Osteoblast (primary cell): ENCODE measurements at regions not wholly inside any gene's neighbourhood (a gene's known extent, or its start where the extent isn't known, plus 50 kb on each side); places are given as distances from the start of the nearest gene placed in this dataset. TPM values are rescaled to one million over a fixed set of nuclear protein-coding genes. Genes with fewer than 3 reads are reported as not detected.

Source experiments
- DNase-seq: peaks from one replicate; pipeline ENCODE4 v3.0.0; 2011; ENCODE audit warnings: low spot score, mixed read lengths; ENCODE audit not compliant: insufficient read length; ENCODE audit errors: missing footprints
- H2AFZ ChIP-seq: 2 replicates; pipeline ENCODE4 v1.6.0; 2011; ENCODE audit warnings: mild to moderate bottlenecking, low read length
- H3K27ac ChIP-seq: 2 replicates; pipeline ENCODE4 v1.5.1; 2011; ENCODE audit warnings: mild to moderate bottlenecking, low read depth, low read length, moderate library complexity
- H3K27me3 ChIP-seq: 2 replicates; pipeline ENCODE4 v1.6.0; 2012; ENCODE audit warnings: mild to moderate bottlenecking, control low read depth, inconsistent platforms, low read length, moderate library complexity; ENCODE audit not compliant: insufficient read depth
- H3K36me3 ChIP-seq: 2 replicates; pipeline ENCODE4 v1.5.1; 2011; ENCODE audit warnings: mild to moderate bottlenecking, low read length, control low read depth, moderate library complexity; ENCODE audit not compliant: insufficient read depth
- H3K4me1 ChIP-seq: 2 replicates; pipeline ENCODE4 v1.5.1; 2011; ENCODE audit warnings: mild to moderate bottlenecking, low read length, control low read depth, moderate library complexity; ENCODE audit not compliant: insufficient read depth
- H3K4me2 ChIP-seq: 2 replicates; pipeline ENCODE4 v1.6.0; 2011; ENCODE audit warnings: mild to moderate bottlenecking, low read length; ENCODE audit not compliant: insufficient read depth
- H3K4me3 ChIP-seq: fragments of 200-600 bp; sonication (generic); 3 replicates; pipeline ENCODE4 v1.5.1; 2012; ENCODE audit warnings: mild to moderate bottlenecking, low read length, inconsistent platforms; ENCODE audit not compliant: insufficient read depth
- H3K79me2 ChIP-seq: 2 replicates; pipeline ENCODE4 v1.6.0; 2012; ENCODE audit warnings: mild to moderate bottlenecking, low read length, control low read depth, inconsistent platforms; ENCODE audit not compliant: insufficient read depth
- H3K9me3 ChIP-seq: 2 replicates; pipeline ENCODE4 v1.5.1; 2011; ENCODE audit warnings: low read depth, low read length, control low read depth
- H4K20me1 ChIP-seq: 2 replicates; pipeline ENCODE4 v1.6.0; 2012; ENCODE audit warnings: mild to moderate bottlenecking, low read length, control low read depth; ENCODE audit not compliant: insufficient read depth
- CTCF ChIP-seq: IDR thresholded peaks from 2 replicates; pipeline ENCODE4 v1.5.1; 2011; ENCODE audit warnings: mild to moderate bottlenecking, low read depth, low read length, moderate library complexity; ENCODE audit errors: extremely low read depth
- small RNA-seq: library from RNA; depleted of rRNA; stranded (forward); fragments of <200 nt; gene quantifications from one replicate; pipeline ENCODE3, GENCODE V24; 2012

GRCh38 chr3:11953350-11953749 is 50.8 kb upstream of the SYN2 start:
- Histone ChIP-seq H3K4me3 (no peak overlapping the region), H2AFZ (no peak overlapping the region), H3K36me3 (no peaks in the 10 kb centered on the region), H4K20me1 (no peaks in the 10 kb centered on the region), H3K27ac (no peak overlapping the region), H3K79me2 (no peaks in the 10 kb centered on the region), H3K9me3 (no peaks in the 10 kb centered on the region), H3K27me3 (no peaks in the 10 kb centered on the region), H3K4me1 (no peaks in the 10 kb centered on the region), H3K4me2 (no peak overlapping the region)
- DNase-seq: no peak
- TF ChIP-seq CTCF: no peak

- no peak overlapping the region for H3K4me2 ChIP-seq
- no peaks in the 10 kb centered on the region for H4K20me1 ChIP-seq
- no peak overlapping the region for H2AFZ ChIP-seq
- no peak for DNase-seq
- H3K27me3 ChIP-seq: no peaks in the 10 kb centered on the region
- TF ChIP-seq CTCF: no peak
- no peak overlapping the region for H3K4me3 ChIP-seq
- no peaks in the 10 kb centered on the region for H3K36me3 ChIP-seq
- no peaks in the 10 kb centered on the region for H3K79me2 ChIP-seq
- no peak overlapping the region for H3K27ac ChIP-seq
- H3K9me3 ChIP-seq: no peaks in the 10 kb centered on the region
- no peaks in the 10 kb centered on the region for H3K4me1 ChIP-seq
These were observed 50.4 kb upstream of the SYN2 start for GRCh38 chr3:11953778-11954177.

GRCh38 chr3:11954312-11954934 is 49.8 kb upstream of the SYN2 start:
- H2AFZ ChIP-seq: no peak overlapping the region
- H3K27me3 ChIP-seq: no peaks in the 10 kb centered on the region
- no peak overlapping the region for H3K4me2 ChIP-seq
- no peaks in the 10 kb centered on the region for H4K20me1 ChIP-seq
- H3K36me3 ChIP-seq: no peaks in the 10 kb centered on the region
- TF ChIP-seq CTCF: no peak
- no peak overlapping the region for H3K4me3 ChIP-seq
- no peak for DNase-seq
- no peak overlapping the region for H3K27ac ChIP-seq
- no peaks in the 10 kb centered on the region for H3K79me2 ChIP-seq
- H3K9me3 ChIP-seq: no peaks in the 10 kb centered on the region
- no peaks in the 10 kb centered on the region for H3K4me1 ChIP-seq

Small RNA genes lying in the stretch of these regions (small RNA-seq; reads per million reads assigned to genes)
- not detected for gene RN7SL147P
